Thyroid gland (tissue), 4 donors: ENCODE measurements at regions not wholly inside any gene's neighbourhood (a gene's known extent, or its start where the extent isn't known, plus 50 kb on each side); places are given as distances from the start of the nearest gene placed in this dataset.
"Not testable (repeated sequence)": the region's sequence is repeated elsewhere in the genome, so short reads cannot be mapped to it uniquely, and the experiment has no call there.

Source experiments
- DNase-seq, 2 donors: peaks; one replicate each; pipeline ENCODE4 v3.0.0-alpha.2; 2019
- H3K27ac ChIP-seq, 3 donors: fragments of 200-600 bp; sonication (generic); 1 replicate in 2 of 3; 2 replicates in 1 of 3; pipeline ENCODE4 v1.5.1; 2016 to 2019; ENCODE audit warnings: mild to moderate bottlenecking in 1 of 3, moderate library complexity in 1 of 3
- H3K27me3 ChIP-seq: fragments of 200-600 bp; sonication (generic); one replicate; pipeline ENCODE4 v1.5.1; 2019
- H3K36me3 ChIP-seq, 2 donors: fragments of 200-600 bp; sonication (generic); one replicate each; pipeline ENCODE4 v1.5.1; 2016 to 2019
- H3K4me1 ChIP-seq, 2 donors: fragments of 200-600 bp; sonication (generic); one replicate each; pipeline ENCODE4 v1.5.1; 2017 to 2019
- H3K4me3 ChIP-seq, 3 donors: fragments of 200-600 bp; sonication (generic); replicated peaks in 1 of 3; 1 replicate in 2 of 3; 2 replicates in 1 of 3; pipeline ENCODE4 v1.5.1; 2016; ENCODE audit warnings: mild to moderate bottlenecking in 1 of 3
- H3K9me3 ChIP-seq: fragments of 200-600 bp; sonication (generic); one replicate; pipeline ENCODE4 v1.5.1; 2017
- POLR2A ChIP-seq, 2 donors: fragments of 450-650 bp; IDR thresholded peaks; one replicate each; pipeline ENCODE4 v1.6.1; 2017; ENCODE audit warnings: antibody characterized with exemption in 2 of 2, mild to moderate bottlenecking in 2 of 2, moderate library complexity in 1 of 2
- WGBS, 2 donors: methylation state at CpG; one replicate each; pipeline ENCODE4 v1.1.5; 2017; 5-methylcytosine and 5-hydroxymethylcytosine counted together
- intact Hi-C: fragments of 100-400 bp; cut with DNase I; formaldehyde crosslinking; loops from one replicate; pipeline ENCODE4 v1.15.1; 2023
- TF ChIP-seq, protein P1 (sequence below), 6 experiments: fragments of 200-600 bp in 3 of 6; fragments of 450-650 bp in 3 of 6; sonication (generic) in 3 of 6; IDR thresholded peaks; one replicate each; pipeline ENCODE4 v1.5.1; 2016 to 2019; ENCODE audit warnings: antibody characterized with exemption in 6 of 6, mild to moderate bottlenecking in 2 of 6, inconsistent platforms in 1 of 6, moderate library complexity in 1 of 6

- Histone ChIP-seq H3K27ac (no peak overlapping the region), H3K27me3 (peaks cover 18% of the 10 kb centered on the region)
These were observed 84.6 kb downstream of the ZNF467 start for GRCh38 chr7:149688836-149689235.

DNA sequence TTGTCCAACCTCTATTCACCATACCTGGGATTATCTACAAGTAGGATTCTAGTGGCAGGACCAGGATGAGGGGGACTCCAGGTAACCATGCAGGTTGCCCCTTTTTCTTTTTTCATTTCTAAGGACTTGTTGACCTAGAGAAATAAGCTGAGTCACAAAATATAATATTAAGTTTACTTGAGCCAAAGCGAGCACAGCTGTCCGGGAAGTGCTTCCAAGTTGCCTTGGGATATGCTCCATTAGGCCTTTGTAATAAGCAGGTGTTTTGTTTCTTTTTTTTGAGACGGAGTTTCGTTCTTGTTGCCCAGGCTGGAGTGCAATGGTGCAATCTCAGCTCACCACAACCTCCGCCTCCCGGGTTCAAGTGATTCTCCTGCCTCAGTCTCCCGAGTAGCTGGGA lies 85.6 kb downstream of the ZNF467 start:
- H3K36me3 ChIP-seq, H3K27ac ChIP-seq, intact Hi-C loops, H3K4me3 ChIP-seq, H3K4me1 ChIP-seq, H3K9me3 ChIP-seq, DNase-seq: not testable (repeated sequence)
- H3K27me3 ChIP-seq: peaks cover 18% of the 10 kb centered on the region
- 92 to 95% methylated on average over 7 of the region's 7 CpGs for WGBS, 2 donors

More at GRCh38 chr7:149688836-149689235, 84.6 kb downstream of the ZNF467 start:
- H3K4me1 ChIP-seq: peaks cover 5 to 6% of the 10 kb centered on the region in 2 donors
- 87 to 90% methylated on average over 3 of the region's 3 CpGs for WGBS, 2 donors
- H3K36me3 ChIP-seq: no peaks in the 10 kb centered on the region
- H3K9me3 ChIP-seq: no peaks in the 10 kb centered on the region
- DNase-seq: no peak
- H3K4me3 ChIP-seq: no peak overlapping the region
- no peak for TF ChIP-seq POLR2A (IDR thresholded peaks at IDR 0.05)
- TF ChIP-seq, protein P1, sequence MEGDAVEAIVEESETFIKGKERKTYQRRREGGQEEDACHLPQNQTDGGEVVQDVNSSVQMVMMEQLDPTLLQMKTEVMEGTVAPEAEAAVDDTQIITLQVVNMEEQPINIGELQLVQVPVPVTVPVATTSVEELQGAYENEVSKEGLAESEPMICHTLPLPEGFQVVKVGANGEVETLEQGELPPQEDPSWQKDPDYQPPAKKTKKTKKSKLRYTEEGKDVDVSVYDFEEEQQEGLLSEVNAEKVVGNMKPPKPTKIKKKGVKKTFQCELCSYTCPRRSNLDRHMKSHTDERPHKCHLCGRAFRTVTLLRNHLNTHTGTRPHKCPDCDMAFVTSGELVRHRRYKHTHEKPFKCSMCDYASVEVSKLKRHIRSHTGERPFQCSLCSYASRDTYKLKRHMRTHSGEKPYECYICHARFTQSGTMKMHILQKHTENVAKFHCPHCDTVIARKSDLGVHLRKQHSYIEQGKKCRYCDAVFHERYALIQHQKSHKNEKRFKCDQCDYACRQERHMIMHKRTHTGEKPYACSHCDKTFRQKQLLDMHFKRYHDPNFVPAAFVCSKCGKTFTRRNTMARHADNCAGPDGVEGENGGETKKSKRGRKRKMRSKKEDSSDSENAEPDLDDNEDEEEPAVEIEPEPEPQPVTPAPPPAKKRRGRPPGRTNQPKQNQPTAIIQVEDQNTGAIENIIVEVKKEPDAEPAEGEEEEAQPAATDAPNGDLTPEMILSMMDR (IDR thresholded peaks at IDR 0.05): no peak
- intact Hi-C loops: no loop called here

GRCh38 chr7:149686449-149686848 lies 86.9 kb downstream of the ZNF467 start:
- no peak overlapping the region for H3K4me3 ChIP-seq
- H3K4me1 ChIP-seq: no peaks in the 10 kb centered on the region
- DNase-seq: no peak
- intact Hi-C loops: no loop called here
- WGBS, 2 donors: 45 to 49% methylated on average over 4 of the region's 4 CpGs
- no peak for TF ChIP-seq POLR2A (IDR thresholded peaks at IDR 0.05)
- TF ChIP-seq, protein P1 (IDR thresholded peaks at IDR 0.05): no peak
- no peak overlapping the region for H3K27ac ChIP-seq
- H3K9me3 ChIP-seq: no peaks in the 10 kb centered on the region
- peaks cover 12% of the 10 kb centered on the region for H3K27me3 ChIP-seq
- no peaks in the 10 kb centered on the region for H3K36me3 ChIP-seq

DNA sequence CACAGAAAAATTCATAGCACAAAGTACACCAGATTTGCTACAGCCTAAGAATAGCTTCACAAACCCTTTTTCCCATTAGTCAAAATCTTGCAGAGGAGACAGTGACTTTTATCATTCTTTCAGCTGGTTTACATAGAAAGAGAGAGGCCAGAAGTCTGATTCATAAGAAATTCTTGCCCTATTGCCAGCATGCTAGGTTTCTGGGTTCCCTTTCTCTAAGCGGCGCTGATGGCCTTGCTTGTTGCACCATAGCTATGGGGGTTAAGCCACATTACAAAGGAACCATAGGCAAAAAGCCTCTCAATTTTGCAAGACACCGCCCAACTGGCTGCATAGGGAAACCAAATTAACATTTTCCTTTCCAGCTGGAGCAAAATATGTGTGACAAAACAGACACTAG lies 87.4 kb downstream of the ZNF467 start:
- Histone ChIP-seq H3K36me3 (no peaks in the 10 kb centered on the region), H3K4me1 (no peaks in the 10 kb centered on the region), H3K27me3 (peaks cover 9% of the 10 kb centered on the region), H3K4me3 (no peak overlapping the region), H3K9me3 (no peaks in the 10 kb centered on the region), H3K27ac (no peak overlapping the region)
- 70 to 78% methylated on average over 3 of the region's 3 CpGs for WGBS, 2 donors
- DNase-seq: no peak
- no peak for TF ChIP-seq POLR2A (IDR thresholded peaks at IDR 0.05)
- TF ChIP-seq, protein P1 (IDR thresholded peaks at IDR 0.05): no peak
- intact Hi-C loops: no loop called here

DNA sequence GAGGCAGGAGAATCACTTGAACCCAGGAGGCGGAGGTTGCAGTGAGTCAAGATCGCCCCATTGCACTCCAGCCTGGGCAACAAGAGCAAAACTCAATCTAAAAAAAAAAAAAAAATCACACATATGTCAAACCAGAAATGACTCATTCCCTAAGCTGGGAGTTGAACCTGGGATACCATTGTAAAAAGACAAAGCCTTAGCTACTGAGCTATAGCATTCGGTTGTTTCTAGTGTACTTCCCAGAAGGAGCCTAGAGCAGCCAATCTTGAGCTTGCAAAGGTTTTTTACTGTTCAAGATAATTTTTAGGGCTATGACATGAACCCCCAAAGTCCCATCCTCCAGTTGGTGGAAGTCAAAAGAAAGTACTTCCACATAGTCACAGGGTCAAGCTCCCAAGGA lies 87.9 kb downstream of the ZNF467 start:
- whole genome bisulfite sequencing, 2 donors: 90 to 91% methylated on average over 3 of the region's 3 CpGs
- no peak overlapping the region for H3K4me3 ChIP-seq
- no peak overlapping the region for H3K27ac ChIP-seq
- no peaks in the 10 kb centered on the region for H3K9me3 ChIP-seq
- H3K27me3 ChIP-seq: peaks cover 4% of the 10 kb centered on the region
- H3K4me1 ChIP-seq: no peaks in the 10 kb centered on the region
- no peak for TF ChIP-seq POLR2A (IDR thresholded peaks at IDR 0.05)
- TF ChIP-seq, protein P1 (IDR thresholded peaks at IDR 0.05): no peak
- DNase-seq: no peak
- H3K36me3 ChIP-seq: no peaks in the 10 kb centered on the region
- intact Hi-C loops: no loop called here

DNA sequence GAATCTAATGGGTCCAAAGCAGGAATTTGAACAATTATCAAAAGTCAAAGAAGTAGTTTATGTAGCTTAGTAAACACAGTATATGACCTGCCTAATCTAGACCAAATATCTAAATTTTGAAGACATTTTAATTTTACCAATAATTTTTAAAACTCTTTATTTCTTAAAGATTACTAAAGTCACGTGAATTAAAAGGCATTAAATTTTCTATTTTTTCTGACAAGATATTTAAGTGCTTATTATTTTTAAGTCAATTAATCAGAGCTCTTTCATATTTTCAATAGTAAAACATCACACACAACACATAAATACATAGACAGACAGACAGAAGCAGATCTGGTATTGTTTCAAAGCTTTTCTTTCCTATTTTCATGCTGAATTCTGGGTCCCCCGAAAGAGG lies 89.5 kb downstream of the ZNF467 start:
- WGBS, 2 donors: 90 to 94% methylated on average over 2 of the region's 2 CpGs
- no peak for TF ChIP-seq POLR2A (IDR thresholded peaks at IDR 0.05)
- TF ChIP-seq, protein P1 (IDR thresholded peaks at IDR 0.05): no peak
- Histone ChIP-seq H3K27ac (no peak overlapping the region), H3K27me3 (no peaks in the 10 kb centered on the region), H3K9me3 (no peaks in the 10 kb centered on the region), H3K4me1 (no peaks in the 10 kb centered on the region), H3K36me3 (no peaks in the 10 kb centered on the region), H3K4me3 (no peak overlapping the region)
- intact Hi-C loops: no loop called here
- DNase-seq: no peak
